WTC11 (cell line): ENCODE measurements at regions not wholly inside any gene's neighbourhood (a gene's known extent, or its start where the extent isn't known, plus 50 kb on each side); places are given as distances from the start of the nearest gene placed in this dataset.

Experiments
- ATAC-seq: fragments of 200-7000 bp; cut with Tn5 transposase; 2 replicates; pipeline ENCODE4 v1.10.0; 2021; ENCODE audit warnings: mild to moderate bottlenecking, moderate library complexity
- CTCF ChIA-PET: fragments of 300-600 bp; sonication (Branson Sonifier 250); formaldehyde crosslinking; loops from one replicate; lab custom pipeline; 2021; ENCODE audit warnings: antibody characterized with exemption; lab: Charles Lee
- POLR2A ChIA-PET: fragments of 350-600 bp; sonication (Branson Sonifier 250); formaldehyde crosslinking; loops from one replicate; lab custom pipeline; 2021; ENCODE audit warnings: antibody characterized with exemption; lab: Charles Lee
- DNase-seq: peaks from one replicate; pipeline ENCODE4 v3.0.0; 2021; ENCODE audit warnings: low spot score
- H3K27ac Mint-ChIP-seq: 2 replicates; pipeline ENCODE4 v1.8.0; 2021; ENCODE audit warnings: mixed read lengths
- H3K27me3 Mint-ChIP-seq: 2 replicates; pipeline ENCODE4 v1.8.0; 2021; ENCODE audit warnings: low read depth, mild to moderate bottlenecking, moderate library complexity, mixed read lengths
- H3K36me3 Mint-ChIP-seq: 2 replicates; pipeline ENCODE4 v1.8.0; 2021; ENCODE audit warnings: mixed read lengths
- H3K4me1 Mint-ChIP-seq: 2 replicates; pipeline ENCODE4 v1.8.0; 2022; ENCODE audit warnings: mixed read lengths
- H3K4me3 Mint-ChIP-seq: 2 replicates; pipeline ENCODE4 v1.8.0; 2021; ENCODE audit warnings: mild to moderate bottlenecking, moderate library complexity, mixed read lengths
- H3K9me3 Mint-ChIP-seq: 2 replicates; pipeline ENCODE4 v1.8.0; 2021; ENCODE audit warnings: mixed read lengths
- E2F4 ChIP-seq: sonication (generic); formaldehyde crosslinking; IDR thresholded peaks from 2 replicates; pipeline ENCODE4 v1.8.1; 2022; ENCODE audit warnings: low read depth, mild to moderate bottlenecking, moderate library complexity, missing genetic modification reagents, borderline replicate concordance
- GABPB1 ChIP-seq: sonication (generic); formaldehyde crosslinking; IDR thresholded peaks from 2 replicates; pipeline ENCODE4 v1.8.1; 2023; ENCODE audit warnings: mild to moderate bottlenecking, missing genetic modification reagents
- HMGXB4 ChIP-seq: sonication (generic); formaldehyde crosslinking; IDR thresholded peaks from 2 replicates; pipeline ENCODE4 v1.8.1; 2023; ENCODE audit warnings: mild to moderate bottlenecking, moderate library complexity, missing genetic modification reagents
- MAX ChIP-seq: sonication (generic); formaldehyde crosslinking; IDR thresholded peaks from 2 replicates; pipeline ENCODE4 v1.8.0; 2022; ENCODE audit warnings: mild to moderate bottlenecking, missing genetic modification reagents
- MLX ChIP-seq: sonication (generic); formaldehyde crosslinking; IDR thresholded peaks from 2 replicates; pipeline ENCODE4 v1.8.1; 2023; ENCODE audit warnings: mild to moderate bottlenecking, missing genetic modification reagents, moderate library complexity
- MYBL2 ChIP-seq: sonication (generic); formaldehyde crosslinking; IDR thresholded peaks from 2 replicates; pipeline ENCODE4 v1.8.1; 2023; ENCODE audit warnings: mild to moderate bottlenecking, moderate library complexity, missing genetic modification reagents
- NFE2L1 ChIP-seq: sonication (generic); formaldehyde crosslinking; IDR thresholded peaks from 2 replicates; pipeline ENCODE4 v1.8.1; 2023; ENCODE audit warnings: missing genetic modification reagents
- SOX15 ChIP-seq: fragments of 250-450 bp; sonication (Bioruptor Pico); IDR thresholded peaks from 2 replicates; pipeline ENCODE4 v1.9.0; 2021; ENCODE audit warnings: mild to moderate bottlenecking
- STAT6 ChIP-seq: sonication (generic); formaldehyde crosslinking; conservative IDR thresholded peaks from 2 replicates; pipeline ENCODE4 v1.8.1; 2023; ENCODE audit warnings: mild to moderate bottlenecking, low read depth, missing genetic modification reagents, moderate library complexity
- ZBTB43 ChIP-seq: sonication (generic); formaldehyde crosslinking; IDR thresholded peaks from 2 replicates; pipeline ENCODE4 v1.8.1; 2023; ENCODE audit warnings: mild to moderate bottlenecking, missing genetic modification reagents
- ZMAT4 ChIP-seq: fragments of 250-450 bp; sonication (Bioruptor Pico); IDR thresholded peaks from 2 replicates; pipeline ENCODE4 v1.9.0; 2021; ENCODE audit warnings: mild to moderate bottlenecking
- ZNF232 ChIP-seq: sonication (generic); formaldehyde crosslinking; IDR thresholded peaks from 2 replicates; pipeline ENCODE4 v1.8.0; 2022; ENCODE audit warnings: mild to moderate bottlenecking, missing genetic modification reagents
- ZNF281 ChIP-seq: sonication (generic); formaldehyde crosslinking; IDR thresholded peaks from 2 replicates; pipeline ENCODE4 v1.8.0; 2023; ENCODE audit warnings: mild to moderate bottlenecking, missing genetic modification reagents
- ZNF317 ChIP-seq: sonication (generic); formaldehyde crosslinking; IDR thresholded peaks from 2 replicates; pipeline ENCODE4 v1.8.1; 2023; ENCODE audit warnings: low read depth, mild to moderate bottlenecking, moderate library complexity, missing genetic modification reagents, borderline replicate concordance
- ZNF425 ChIP-seq: fragments of 250-450 bp; sonication (Bioruptor Pico); conservative IDR thresholded peaks from 2 replicates; pipeline ENCODE4 v1.9.0; 2021; ENCODE audit warnings: mild to moderate bottlenecking

GRCh38 chr4:138389976-138390685 is 148.0 kb upstream of the SLC7A11 start (continued):
- TF ChIP-seq STAT6 (CRISPR knock-in tag) (no peak), MLX (no peak), E2F4 (CRISPR knock-in tag) (no peak), HMGXB4 (no peak), ZMAT4 (CRISPR knock-in tag) (no peak)

- Mint-ChIP-seq H3K27ac (no peak overlapping the region), H3K27me3 (no peaks in the 10 kb centered on the region), H3K4me1 (0 out of 2 replicates have a peak, but pooled peaks cover 7% of the 10 kb centered on the region), H3K4me3 (no peak overlapping the region), H3K36me3 (peaks cover 29% of the 10 kb centered on the region), H3K9me3 (peaks cover 41% of the 10 kb centered on the region)
- CTCF ChIA-PET, result no interaction called here
- DNase-seq (no peak), ATAC-seq (no peak)
- no peak for TF ChIP-seq MAX (CRISPR knock-in tag)
- TF ChIP-seq ZNF317 (CRISPR knock-in tag), result no peak
- TF ChIP-seq ZNF281 (CRISPR knock-in tag), result no peak
- TF ChIP-seq GABPB1 (CRISPR knock-in tag), result no peak
- no peak for TF ChIP-seq ZNF425 (CRISPR knock-in tag)
- TF ChIP-seq SOX15 (CRISPR knock-in tag), result no peak
- TF ChIP-seq MYBL2 (CRISPR knock-in tag), result no peak
- no peak for TF ChIP-seq NFE2L1 (CRISPR knock-in tag)
- no peak for TF ChIP-seq ZNF232
- TF ChIP-seq ZBTB43 (CRISPR knock-in tag), result no peak
- POLR2A ChIA-PET, result no interaction called here
These were observed 132.8 kb upstream of the SLC7A11 start for GRCh38 chr4:138374947-138375346.
